ENCODE measurements at regions not wholly inside any gene's neighbourhood (a gene's known extent, or its start where the extent isn't known, plus 50 kb on each side); places are given as distances from the start of the nearest gene placed in this dataset.

DNA sequence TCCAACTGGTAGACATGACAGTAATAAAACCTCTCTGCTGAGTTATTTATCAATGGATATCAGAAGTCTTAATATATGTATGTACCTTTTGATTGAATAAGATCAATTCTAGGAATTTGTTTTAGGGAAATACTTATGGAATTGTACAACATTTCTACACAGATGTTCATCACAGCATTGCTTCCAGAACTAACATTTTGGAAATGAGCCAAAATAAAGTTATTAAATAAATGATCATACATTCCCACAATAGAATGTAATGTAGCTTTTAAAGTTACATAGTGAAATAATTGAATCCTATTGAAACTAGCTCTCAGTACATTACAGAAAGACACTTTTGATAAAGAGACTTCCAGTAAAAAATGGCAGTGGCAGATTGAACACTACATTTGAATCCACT is 481.6 kb upstream of the LRRN3 start:
- Histone ChIP-seq H2BK15ac (ENCODE audit: low read depth, low read length) (no peak overlapping the region), H3K14ac (replicated peaks; ENCODE audit: low read depth, low read length) (no peak overlapping the region), H4K8ac (ENCODE audit: low read depth in 2 of 2, low read length in 2 of 2) (no peak overlapping the region), H3K4ac (ENCODE audit: low read depth, low read length) (no peak overlapping the region), H2BK5ac (ENCODE audit: low read depth, low read length, poor library complexity, severe bottlenecking) (no peak overlapping the region), H4K91ac (ENCODE audit: insufficient read depth, low read depth, low read length) (no peak overlapping the region), H3K56ac (ENCODE audit: extremely low read depth, insufficient read depth, low read length) (no peak overlapping the region), H3K18ac (ENCODE audit: low read depth, low read length) (no peak overlapping the region), H3K4me3 (ENCODE audit: insufficient read depth, low read depth, low read length) (no peak overlapping the region), H3K4me2 (ENCODE audit: low read depth, low read length) (no peak overlapping the region), H3K36me3 (ENCODE audit: control insufficient read depth, insufficient read depth, low read length) (no peaks in the 10 kb centered on the region), H4K20me1 (ENCODE audit: insufficient read depth, low read length) (no peaks in the 10 kb centered on the region), H3K27ac (ENCODE audit: insufficient read depth, low read length) (no peak overlapping the region), H3K9me1 (ENCODE audit: insufficient read depth, low read length) (no peaks in the 10 kb centered on the region), H2AK9ac (replicated peaks; ENCODE audit: low read depth, low read length, poor library complexity) (no peak overlapping the region), H2AK5ac (ENCODE audit: low read depth, low read length) (no peak overlapping the region), H3K9ac (ENCODE audit: low read depth, low read length) (no peak overlapping the region), H2BK120ac (ENCODE audit: low read depth, low read length) (no peak overlapping the region), H3K4me1 (ENCODE audit: control insufficient read depth, insufficient read depth, low read length) (no peaks in the 10 kb centered on the region), H3K27me3 (ENCODE audit: control insufficient read depth, insufficient read depth, low read length) (no peaks in the 10 kb centered on the region), H3K79me1 (ENCODE audit: low read depth in 1 of 2, low read length in 2 of 2) (no peaks in the 10 kb centered on the region), H3K23ac (ENCODE audit: low read depth, low read length) (no peak overlapping the region), H3K9me3 (ENCODE audit: control insufficient read depth, insufficient read depth, low read length) (no peaks in the 10 kb centered on the region), H4K5ac (ENCODE audit: low read depth, low read length) (no peak overlapping the region), H2BK20ac (ENCODE audit: low read depth, low read length) (no peak overlapping the region), H2AFZ (replicated peaks; ENCODE audit: low read length, poor library complexity) (no peak overlapping the region)
- intact Hi-C loops (cut with micrococcal nuclease) (no loop called here), dilution Hi-C loops (cut with HindIII; ENCODE audit: low sequenced_read_pairs, unreplicated experiment) (no loop called here), in situ Hi-C loops (cut with MboI; ENCODE audit: low sequenced_read_pairs) (loop anchor here (25.0 kb wide), 1 partner anchor 1103 kb away; no protein-coding TSS in a partner anchor)
- TF ChIP-seq, protein P1, sequence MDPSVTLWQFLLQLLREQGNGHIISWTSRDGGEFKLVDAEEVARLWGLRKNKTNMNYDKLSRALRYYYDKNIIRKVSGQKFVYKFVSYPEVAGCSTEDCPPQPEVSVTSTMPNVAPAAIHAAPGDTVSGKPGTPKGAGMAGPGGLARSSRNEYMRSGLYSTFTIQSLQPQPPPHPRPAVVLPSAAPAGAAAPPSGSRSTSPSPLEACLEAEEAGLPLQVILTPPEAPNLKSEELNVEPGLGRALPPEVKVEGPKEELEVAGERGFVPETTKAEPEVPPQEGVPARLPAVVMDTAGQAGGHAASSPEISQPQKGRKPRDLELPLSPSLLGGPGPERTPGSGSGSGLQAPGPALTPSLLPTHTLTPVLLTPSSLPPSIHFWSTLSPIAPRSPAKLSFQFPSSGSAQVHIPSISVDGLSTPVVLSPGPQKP (IDR thresholded peaks at IDR 0.05; ENCODE audit: borderline replicate concordance, low read depth, low read length) = no peak
- TF ChIP-seq FOS (IDR thresholded peaks at IDR 0.05; ENCODE audit: low read depth, low read length) (no peak), NFE2L2 (IDR thresholded peaks at IDR 0.05; ENCODE audit: low read depth, low read length) (no peak), BHLHE40 (IDR thresholded peaks at IDR 0.05; ENCODE audit: low read depth, low read length) (no peak), POLR2A (IDR thresholded peaks at IDR 0.05; ENCODE audit: low read depth, low read length) (no peak), CEBPB (IDR thresholded peaks at IDR 0.05; ENCODE audit: low read depth, low read length) (no peak)
- TF ChIP-seq, protein P2, sequence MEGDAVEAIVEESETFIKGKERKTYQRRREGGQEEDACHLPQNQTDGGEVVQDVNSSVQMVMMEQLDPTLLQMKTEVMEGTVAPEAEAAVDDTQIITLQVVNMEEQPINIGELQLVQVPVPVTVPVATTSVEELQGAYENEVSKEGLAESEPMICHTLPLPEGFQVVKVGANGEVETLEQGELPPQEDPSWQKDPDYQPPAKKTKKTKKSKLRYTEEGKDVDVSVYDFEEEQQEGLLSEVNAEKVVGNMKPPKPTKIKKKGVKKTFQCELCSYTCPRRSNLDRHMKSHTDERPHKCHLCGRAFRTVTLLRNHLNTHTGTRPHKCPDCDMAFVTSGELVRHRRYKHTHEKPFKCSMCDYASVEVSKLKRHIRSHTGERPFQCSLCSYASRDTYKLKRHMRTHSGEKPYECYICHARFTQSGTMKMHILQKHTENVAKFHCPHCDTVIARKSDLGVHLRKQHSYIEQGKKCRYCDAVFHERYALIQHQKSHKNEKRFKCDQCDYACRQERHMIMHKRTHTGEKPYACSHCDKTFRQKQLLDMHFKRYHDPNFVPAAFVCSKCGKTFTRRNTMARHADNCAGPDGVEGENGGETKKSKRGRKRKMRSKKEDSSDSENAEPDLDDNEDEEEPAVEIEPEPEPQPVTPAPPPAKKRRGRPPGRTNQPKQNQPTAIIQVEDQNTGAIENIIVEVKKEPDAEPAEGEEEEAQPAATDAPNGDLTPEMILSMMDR (conservative IDR thresholded peaks at IDR 0.05; ENCODE audit: low read depth, low read length) = no peak
- TF ChIP-seq, protein P3, sequence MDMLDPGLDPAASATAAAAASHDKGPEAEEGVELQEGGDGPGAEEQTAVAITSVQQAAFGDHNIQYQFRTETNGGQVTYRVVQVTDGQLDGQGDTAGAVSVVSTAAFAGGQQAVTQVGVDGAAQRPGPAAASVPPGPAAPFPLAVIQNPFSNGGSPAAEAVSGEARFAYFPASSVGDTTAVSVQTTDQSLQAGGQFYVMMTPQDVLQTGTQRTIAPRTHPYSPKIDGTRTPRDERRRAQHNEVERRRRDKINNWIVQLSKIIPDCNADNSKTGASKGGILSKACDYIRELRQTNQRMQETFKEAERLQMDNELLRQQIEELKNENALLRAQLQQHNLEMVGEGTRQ (IDR thresholded peaks at IDR 0.05; ENCODE audit: low read depth, low read length) = no peak
- ATAC-seq (ENCODE audit: low read depth) (no peak), DNase-seq (no peak)
- ChIA-PET CTCF (interaction anchor here (0.9 kb wide), 1 partner anchor 9 kb away, joined by 4 read pairs; no protein-coding TSS in a partner anchor), POLR2A (ENCODE audit: unreplicated experiment) (no interaction called here)
- BruUV-seq (replicated peaks) = no TSS peak
